COLO668 (cell line): ENCODE measurements at regions not wholly inside any gene's neighbourhood (a gene's known extent, or its start where the extent isn't known, plus 50 kb on each side); places are given as distances from the start of the nearest gene placed in this dataset.
"Not testable (repeated sequence)": the region's sequence is repeated elsewhere in the genome, so short reads cannot be mapped to it uniquely, and the experiment has no call there.

ENCODE experiments used
- DNase-seq: peaks from one replicate; lab custom pipeline; 2025; ENCODE audit not compliant: unreplicated experiment; lab: John Stamatoyannopoulos, UW

GRCh38 chr2:8607606-8608005, 74.2 kb upstream of the ID2 start:
- no peak for DNase-seq

DNA sequence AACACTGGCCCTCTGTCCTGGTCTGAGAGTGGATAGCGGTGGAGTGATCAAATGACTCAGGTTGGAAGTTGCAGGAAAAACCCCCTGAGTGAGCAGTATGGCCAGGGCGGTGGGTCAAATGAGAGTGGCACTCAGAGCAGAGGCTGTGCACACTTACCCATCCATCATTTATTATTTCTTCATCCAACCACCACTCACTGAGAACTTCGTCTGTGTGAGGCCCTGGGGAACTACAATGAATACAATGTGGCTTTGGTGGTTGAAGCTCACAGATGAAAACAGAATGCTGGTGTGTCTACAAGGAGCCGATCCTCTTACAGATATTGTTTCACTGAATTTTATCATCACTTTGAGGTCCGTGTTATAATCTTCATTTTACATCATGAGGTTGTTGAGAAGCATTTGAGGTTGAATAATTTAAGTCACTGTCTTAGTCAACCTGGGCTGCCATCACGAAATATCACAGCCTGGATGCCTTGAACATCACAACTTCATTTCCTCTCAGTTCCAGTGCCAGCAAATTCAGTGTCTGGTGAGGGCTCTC, 73.4 kb upstream of the ID2 start:
- DNase-seq: no peak

DNA sequence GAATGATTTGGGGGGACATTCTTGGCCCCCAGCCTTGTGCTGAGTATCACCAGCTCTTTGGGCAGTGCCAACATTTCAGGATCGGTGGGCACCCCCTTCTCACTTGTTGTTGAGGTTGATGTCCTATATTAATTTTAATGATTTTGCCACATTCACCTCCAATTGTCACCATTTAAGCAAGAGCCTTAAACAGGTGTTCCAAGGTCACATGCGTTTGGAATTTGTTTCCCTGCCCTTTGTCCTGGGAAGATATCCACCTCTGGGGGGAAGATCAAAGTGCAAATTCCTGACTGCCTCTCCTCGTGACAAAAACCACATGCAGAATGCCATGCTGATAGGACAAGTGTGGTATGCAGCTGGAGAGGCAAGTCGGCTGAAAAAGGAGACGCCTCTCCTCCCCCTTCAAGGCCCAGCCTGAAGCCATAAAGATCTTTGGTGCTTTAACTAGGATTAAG, 72.5 kb upstream of the ID2 start:
- no peak for DNase-seq

GRCh38 chr2:8610775-8611174, 71.1 kb upstream of the ID2 start:
- DNase-seq: not testable (repeated sequence)

DNA sequence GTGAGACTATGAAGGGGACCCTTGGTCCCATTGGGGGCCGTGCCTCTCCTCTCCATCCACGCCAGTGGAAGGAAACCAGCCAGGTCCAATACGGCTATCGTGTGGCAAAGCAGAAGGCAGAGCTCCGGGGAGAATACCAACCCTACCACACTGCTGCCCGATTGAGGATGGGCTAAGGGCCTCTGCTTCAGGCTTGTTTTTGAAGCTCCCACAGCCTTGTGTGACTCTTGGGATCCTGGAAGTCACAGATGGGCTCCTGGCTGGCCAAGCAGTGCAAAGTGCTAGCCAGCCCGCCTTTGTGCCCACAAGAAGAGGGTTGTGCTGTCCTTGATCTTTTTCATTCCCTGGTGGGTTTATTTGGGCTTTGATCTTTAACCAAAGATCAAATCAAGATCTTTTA, 70.6 kb upstream of the ID2 start:
- DNase-seq: no peak

DNA sequence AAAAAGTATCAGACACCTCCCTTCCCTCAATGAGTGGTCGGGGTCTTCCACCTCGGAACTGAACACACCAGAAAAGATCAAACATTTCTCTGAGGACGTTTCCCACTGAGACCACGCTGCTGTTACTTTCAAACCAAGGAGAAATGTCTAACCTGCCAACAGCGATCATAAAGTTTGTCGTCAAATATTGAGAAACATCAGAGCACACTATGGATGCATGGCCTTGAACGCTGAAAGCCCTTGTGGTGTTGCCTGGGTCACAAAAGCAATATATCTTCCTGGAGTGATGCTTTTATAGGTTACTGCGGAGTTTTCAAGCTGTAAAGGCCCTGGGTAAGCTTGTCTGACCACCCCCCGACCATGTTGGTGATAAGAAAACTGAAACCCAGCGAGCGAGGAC, 70.2 kb upstream of the ID2 start:
- DNase-seq: no peak

GRCh38 chr2:8612734-8613179, 69.1 kb upstream of the ID2 start:
- no peak for DNase-seq

GRCh38 chr2:8613207-8613999, 68.5 kb upstream of the ID2 start:
- not testable (repeated sequence) for DNase-seq

DNA sequence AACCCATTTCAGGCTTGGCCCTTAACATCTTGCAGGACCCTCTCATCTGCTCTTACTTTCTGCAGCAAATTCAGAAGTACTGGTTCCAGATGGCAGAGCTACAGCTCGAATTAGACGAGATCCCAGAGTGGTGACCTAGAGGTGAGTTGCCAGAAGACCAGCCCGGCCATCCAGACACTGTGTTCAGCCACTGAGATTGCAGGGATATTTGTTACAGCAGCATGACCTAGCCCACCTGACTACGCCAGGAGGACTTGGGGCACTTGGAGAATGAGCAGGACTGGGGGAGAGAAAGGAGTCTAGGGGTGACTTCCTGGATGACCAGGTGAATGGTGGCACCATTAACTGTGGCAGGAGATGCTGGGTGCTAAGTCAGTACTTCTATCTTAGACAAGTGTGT, 67.2 kb upstream of the ID2 start:
- DNase-seq: no peak

DNA sequence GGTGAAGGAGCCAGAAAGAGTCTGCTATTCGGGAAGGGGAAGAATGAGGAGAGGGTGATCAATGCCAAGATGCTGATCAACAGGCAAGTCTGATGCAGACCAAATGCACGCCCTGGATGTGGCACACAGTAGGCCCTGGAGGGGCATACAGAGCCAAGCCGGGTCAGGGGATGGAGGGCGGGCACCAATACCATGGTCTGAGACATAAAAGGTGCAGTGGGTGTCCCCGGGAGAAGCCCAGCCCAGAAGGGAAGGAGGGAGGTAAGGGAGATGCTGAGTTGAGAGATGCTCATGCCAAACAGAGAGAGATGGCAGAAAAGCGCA, 66.6 kb upstream of the ID2 start:
- DNase-seq: no peak

DNA sequence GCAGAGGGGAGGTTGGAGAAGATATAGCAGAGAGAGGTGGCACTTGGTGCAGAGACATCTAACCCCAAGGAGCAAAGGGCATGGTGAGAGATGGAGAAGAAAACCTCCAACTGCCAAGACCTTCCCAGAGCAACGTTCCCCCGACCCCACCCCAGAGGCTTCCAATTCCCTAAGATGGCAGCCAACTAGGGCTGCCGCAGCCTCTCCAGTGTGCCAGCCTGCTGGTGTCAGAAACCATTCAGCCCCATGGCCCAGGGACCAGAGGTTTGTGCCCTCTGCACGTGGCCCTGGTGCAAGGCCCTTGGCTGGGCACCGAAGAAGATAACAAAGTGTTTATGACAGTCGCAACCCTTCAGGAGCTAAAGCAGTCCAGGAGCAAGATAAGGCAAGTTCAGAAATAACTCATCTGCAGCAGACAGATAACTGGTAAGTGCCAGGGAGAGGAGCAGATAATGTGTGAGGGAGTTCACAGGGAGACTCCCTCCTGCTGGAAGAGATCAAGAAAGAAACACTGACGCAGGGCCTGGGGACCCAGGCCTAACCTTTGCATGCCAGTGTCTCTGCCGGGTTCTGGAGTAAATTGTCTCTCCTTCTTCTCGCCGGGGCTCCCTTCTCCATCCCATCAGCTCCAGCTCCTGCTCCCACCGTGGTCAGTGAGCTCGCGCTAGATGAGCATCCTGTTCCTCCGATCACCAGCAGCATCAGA, 66.1 kb upstream of the ID2 start:
- DNase-seq: no peak

GRCh38 chr2:8617048-8617447, 64.8 kb upstream of the ID2 start:
- DNase-seq: no peak

- DNase-seq: no peak
Measured at GRCh38 chr2:8617590-8617989, 64.3 kb upstream of the ID2 start.

GRCh38 chr2:8619071-8619470, 62.8 kb upstream of the ID2 start:
- DNase-seq: no peak

DNA sequence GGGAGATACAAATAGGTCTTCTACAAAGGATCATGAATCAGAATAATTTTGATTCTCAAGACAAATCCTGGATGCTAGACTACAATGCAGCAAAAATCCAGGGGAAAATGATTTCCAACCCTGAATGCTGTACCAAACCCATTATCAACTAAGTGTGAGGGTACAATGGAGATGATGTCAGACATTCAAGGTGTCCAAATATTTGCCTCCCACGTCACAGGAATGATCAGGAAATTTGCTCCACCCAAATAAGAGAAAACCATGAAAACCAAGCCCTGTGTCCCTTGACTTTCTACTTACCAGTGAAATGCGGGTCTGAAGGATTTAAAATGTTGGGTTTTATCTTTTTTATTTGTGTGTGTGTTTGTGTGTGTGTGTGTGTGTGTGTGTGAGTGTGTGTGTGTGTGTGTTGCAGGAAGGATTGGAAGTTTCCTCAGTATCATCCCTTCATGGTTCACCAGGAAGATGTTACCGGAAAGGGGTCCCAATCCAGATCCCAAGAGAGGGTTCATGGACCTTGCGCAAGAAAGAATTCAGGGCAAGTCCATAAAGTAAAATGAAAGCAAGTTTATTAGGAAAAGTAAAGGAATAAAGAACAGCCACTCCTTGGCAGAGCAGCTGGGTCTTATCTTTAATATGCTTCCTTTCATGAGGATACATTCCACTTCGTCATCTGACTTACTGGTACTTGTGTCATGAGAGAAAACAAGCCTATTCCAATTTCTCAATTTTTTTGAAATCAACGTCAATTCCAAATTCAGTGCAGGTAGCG, 61.1 kb upstream of the ID2 start:
- no peak for DNase-seq

- DNase-seq: no peak
Measured at GRCh38 chr2:8622199-8622911, 59.5 kb upstream of the ID2 start.

- DNase-seq: no peak
Measured at GRCh38 chr2:8622924-8623465, 58.9 kb upstream of the ID2 start.

- no peak for DNase-seq
Measured at GRCh38 chr2:8623576-8623957, 58.3 kb upstream of the ID2 start.

DNA sequence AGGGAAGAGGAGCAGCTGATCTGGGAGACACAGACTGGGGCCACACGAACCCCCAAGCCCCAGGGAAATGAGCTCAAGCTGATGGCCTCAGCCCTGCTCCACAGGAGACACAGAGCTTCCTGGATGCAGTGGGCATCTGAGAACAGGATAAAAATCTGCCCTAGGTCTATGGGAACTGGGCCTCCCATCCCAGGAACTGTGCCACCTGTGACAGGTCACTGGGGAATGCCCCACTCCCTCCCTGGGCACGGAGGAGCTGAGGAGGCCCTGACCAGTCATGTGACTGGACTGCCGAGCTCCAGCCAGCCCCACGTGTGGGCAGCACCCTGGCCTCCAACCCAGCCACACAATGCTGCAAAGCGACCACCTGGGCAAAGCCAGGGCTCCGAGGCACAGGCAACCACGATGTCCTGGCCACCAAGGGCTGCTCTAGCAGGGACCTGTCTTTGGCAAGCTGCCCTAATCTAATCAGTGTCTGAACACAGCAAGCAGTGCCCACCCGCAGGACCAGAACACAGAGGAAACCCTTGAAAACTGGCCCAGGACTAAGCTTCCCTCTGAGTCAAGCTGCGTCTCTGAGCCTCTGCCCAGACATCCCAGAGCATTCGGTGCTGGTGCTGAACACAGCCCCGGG, 57.8 kb upstream of the ID2 start:
- no peak for DNase-seq

DNA sequence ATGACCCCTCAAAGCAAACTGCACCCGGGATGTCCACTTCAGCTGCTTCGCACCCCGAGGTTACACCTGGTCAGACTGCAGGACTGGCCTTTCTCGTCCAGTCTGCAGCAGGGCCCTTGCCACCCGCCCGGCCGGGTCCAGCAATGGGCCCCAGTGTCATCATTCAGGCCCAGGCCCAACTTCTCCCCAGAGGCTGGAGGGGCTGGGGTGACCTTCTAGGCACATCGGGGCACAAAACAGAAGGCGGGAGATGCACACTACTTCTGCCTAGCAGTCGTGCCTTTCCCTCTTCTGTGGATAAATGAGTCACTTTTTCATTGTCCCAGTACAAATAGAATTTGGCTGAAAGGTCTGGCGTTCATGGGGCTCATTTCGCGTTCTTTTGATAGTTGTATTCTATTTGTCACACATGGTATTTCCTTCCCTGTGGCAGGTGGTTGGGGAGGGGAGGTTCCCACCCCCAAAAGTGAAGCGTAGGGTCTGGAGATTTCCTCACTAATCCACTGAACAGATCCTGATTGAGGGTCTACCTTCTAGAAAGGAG, 56.9 kb upstream of the ID2 start:
- no peak for DNase-seq
